Gastrocnemius medialis (tissue), 4 donors: ENCODE measurements at regions not wholly inside any gene's neighbourhood (a gene's known extent, or its start where the extent isn't known, plus 50 kb on each side); places are given as distances from the start of the nearest gene placed in this dataset.

ENCODE experiments used
- CTCF ChIP-seq, 5 experiments: fragments of 450-650 bp in 3 of 5; fragments of 200-600 bp in 2 of 5; sonication (generic) in 2 of 5; IDR thresholded peaks in 4 of 5; conservative IDR thresholded peaks in 1 of 5; 1 replicate in 4 of 5; 2 replicates in 1 of 5; pipeline ENCODE4 v1.5.1; 2016 to 2019; ENCODE audit warnings: antibody characterized with exemption in 5 of 5, mild to moderate bottlenecking in 3 of 5, moderate library complexity in 3 of 5
- POLR2A ChIP-seq, 2 donors: fragments of 450-650 bp; IDR thresholded peaks; one replicate each; pipeline ENCODE4 v1.6.1; 2017; ENCODE audit warnings: antibody characterized with exemption in 2 of 2, mild to moderate bottlenecking in 2 of 2, moderate library complexity in 2 of 2

GRCh38 chr18:27608742-27609141, 423.6 kb upstream of the CHST9 start:
- TF ChIP-seq CTCF (IDR thresholded peaks at IDR 0.05 in 4 of 5, conservative IDR thresholded peaks at IDR 0.05 in 1 of 5) (no peak), POLR2A (IDR thresholded peaks at IDR 0.05) (no peak)
